Liver (tissue), 8 donors: ENCODE measurements at regions not wholly inside any gene's neighbourhood (a gene's known extent, or its start where the extent isn't known, plus 50 kb on each side); places are given as distances from the start of the nearest gene placed in this dataset.

Experiments used
- DNase-seq: peaks from one replicate; pipeline ENCODE4 v3.0.0-alpha.2; 2017; ENCODE audit warnings: low spot score
- H3K27ac ChIP-seq, 2 donors: one replicate each; pipeline ENCODE4 v1.7.0; 2013; ENCODE audit warnings: inconsistent platforms in 2 of 2, low read length in 2 of 2, control low read depth in 1 of 2, low read depth in 1 of 2, mild to moderate bottlenecking in 1 of 2
- H3K27me3 ChIP-seq, 4 donors: one replicate each; pipeline versions ENCODE4 v1.6.1 to v1.7.0; 2013; ENCODE audit warnings: low read length in 3 of 4, inconsistent platforms in 1 of 4, mild to moderate bottlenecking in 1 of 4, moderate library complexity in 1 of 4; ENCODE audit not compliant: control insufficient read depth in 4 of 4, insufficient read depth in 4 of 4
- H3K36me3 ChIP-seq, 4 donors: one replicate each; pipeline versions ENCODE4 v1.6.1 to v1.7.0; 2013; ENCODE audit warnings: low read length in 3 of 4, mild to moderate bottlenecking in 3 of 4, low read depth in 1 of 4, moderate library complexity in 1 of 4; ENCODE audit not compliant: control insufficient read depth in 4 of 4, insufficient read depth in 3 of 4
- H3K4me1 ChIP-seq, 4 donors: one replicate each; pipeline versions ENCODE4 v1.6.1 to v1.7.0; 2013; ENCODE audit warnings: low read length in 3 of 4, mild to moderate bottlenecking in 3 of 4, moderate library complexity in 1 of 4; ENCODE audit not compliant: control insufficient read depth in 4 of 4, insufficient read depth in 4 of 4
- H3K4me3 ChIP-seq, 3 donors: one replicate each; pipeline versions ENCODE4 v1.6.1 to v1.7.0; 2013; ENCODE audit warnings: low read length in 3 of 3, control low read depth in 1 of 3, low read depth in 1 of 3, mild to moderate bottlenecking in 1 of 3
- H3K9ac ChIP-seq, 2 donors: one replicate each; pipeline ENCODE4 v1.7.0; 2013; ENCODE audit warnings: low read length in 2 of 2, mild to moderate bottlenecking in 2 of 2, moderate library complexity in 2 of 2, control low read depth in 1 of 2, low read depth in 1 of 2
- H3K9me3 ChIP-seq, 4 donors: one replicate each; pipeline versions ENCODE4 v1.6.1 to v1.7.0; 2013; ENCODE audit warnings: low read length in 3 of 4; ENCODE audit not compliant: control insufficient read depth in 4 of 4
- FOXA2 ChIP-seq: IDR thresholded peaks from 2 replicates; pipeline ENCODE4 v1.6.1; 2016; ENCODE audit warnings: antibody characterized with exemption
- HNF4A ChIP-seq, 2 donors: conservative IDR thresholded peaks; 2 replicates each; pipeline ENCODE4 v1.6.1; 2016; ENCODE audit warnings: antibody characterized with exemption in 2 of 2, mild to moderate bottlenecking in 2 of 2
- HNF4G ChIP-seq: IDR thresholded peaks from 2 replicates; pipeline ENCODE4 v1.6.1; 2016; ENCODE audit warnings: antibody characterized with exemption
- JUND ChIP-seq, 2 donors: IDR thresholded peaks; 2 replicates each; pipeline ENCODE4 v1.6.1; 2016; ENCODE audit warnings: antibody characterized with exemption in 2 of 2
- MAX ChIP-seq: IDR thresholded peaks from 2 replicates; pipeline ENCODE4 v1.6.1; 2016; ENCODE audit warnings: antibody characterized with exemption
- NR2F2 ChIP-seq: IDR thresholded peaks from 2 replicates; pipeline ENCODE4 v1.6.1; 2016; ENCODE audit warnings: antibody characterized with exemption
- RAD21 ChIP-seq, 2 donors: IDR thresholded peaks; 2 replicates each; pipeline ENCODE4 v1.6.1; 2016; ENCODE audit warnings: antibody characterized with exemption in 2 of 2, mild to moderate bottlenecking in 2 of 2
- SP1 ChIP-seq: IDR thresholded peaks from 2 replicates; pipeline ENCODE4 v1.6.1; 2018; ENCODE audit warnings: antibody characterized with exemption, mild to moderate bottlenecking
- TAF1 ChIP-seq: conservative IDR thresholded peaks from 2 replicates; pipeline ENCODE4 v1.6.1; 2016; ENCODE audit warnings: antibody characterized with exemption, mild to moderate bottlenecking
- YY1 ChIP-seq: IDR thresholded peaks from 2 replicates; pipeline ENCODE4 v1.6.1; 2016; ENCODE audit warnings: antibody characterized with exemption, mild to moderate bottlenecking
- ZBTB33 ChIP-seq: IDR thresholded peaks from 2 replicates; pipeline ENCODE4 v1.6.1; 2016; ENCODE audit warnings: antibody characterized with exemption
- WGBS: extraction: QIAGEN DNeasy Blood & Tissue Kit; methylation state at CpG from one replicate; pipeline ENCODE4 v1.1.7; 2013; 5-methylcytosine and 5-hydroxymethylcytosine counted together
- TF ChIP-seq, protein P1 (sequence below): IDR thresholded peaks from 2 replicates; pipeline ENCODE4 v1.6.1; 2016; ENCODE audit warnings: antibody characterized with exemption, mild to moderate bottlenecking
- TF ChIP-seq, protein P2 (sequence below): fragments of 150-350 bp; IDR thresholded peaks from 2 replicates; pipeline ENCODE4 v1.5.1; 2017; ENCODE audit warnings: improper control_type of control experiment, low read depth, low read length; ENCODE audit not compliant: missing input control
- donor health status: healthy.
- donor health status: healthy.
- donor health status: healthy.
- donor health status: healthy.
- donor health status: healthy.

GRCh38 chr2:21759819-21760218, 636.1 kb downstream of the TDRD15 start:
- no peak overlapping the region for H3K9ac ChIP-seq
- H3K36me3 ChIP-seq, result no peaks in the 10 kb centered on the region
- peaks cover 0 to 4% (median 0%) of the 10 kb centered on the region in 4 donors for H3K27me3 ChIP-seq
- no peak for TF ChIP-seq RAD21 (IDR thresholded peaks at IDR 0.05)
- H3K4me3 ChIP-seq, result no peak overlapping the region
- H3K4me1 ChIP-seq, result peaks cover 0 to 1% (median 0%) of the 10 kb centered on the region in 4 donors
- no peak overlapping the region for H3K27ac ChIP-seq
- no peak for DNase-seq
- no peaks in the 10 kb centered on the region for H3K9me3 ChIP-seq

- Histone ChIP-seq H3K36me3 (no peaks in the 10 kb centered on the region), H3K4me3 (no peak overlapping the region), H3K4me1 (peaks cover 0 to 1% (median 0%) of the 10 kb centered on the region in 4 donors), H3K9me3 (no peaks in the 10 kb centered on the region), H3K9ac (no peak overlapping the region), H3K27me3 (peaks cover 0 to 4% (median 0%) of the 10 kb centered on the region in 4 donors), H3K27ac (no peak overlapping the region)
- WGBS, result 90% methylated on average over 2 of the region's 2 CpGs
- DNase-seq, result no peak
- no peak for TF ChIP-seq TAF1
- TF ChIP-seq RAD21 (IDR thresholded peaks at IDR 0.05), result no peak
- TF ChIP-seq NR2F2, result no peak
These were observed 637.6 kb downstream of the TDRD15 start for GRCh38 chr2:21761361-21761760.

DNA sequence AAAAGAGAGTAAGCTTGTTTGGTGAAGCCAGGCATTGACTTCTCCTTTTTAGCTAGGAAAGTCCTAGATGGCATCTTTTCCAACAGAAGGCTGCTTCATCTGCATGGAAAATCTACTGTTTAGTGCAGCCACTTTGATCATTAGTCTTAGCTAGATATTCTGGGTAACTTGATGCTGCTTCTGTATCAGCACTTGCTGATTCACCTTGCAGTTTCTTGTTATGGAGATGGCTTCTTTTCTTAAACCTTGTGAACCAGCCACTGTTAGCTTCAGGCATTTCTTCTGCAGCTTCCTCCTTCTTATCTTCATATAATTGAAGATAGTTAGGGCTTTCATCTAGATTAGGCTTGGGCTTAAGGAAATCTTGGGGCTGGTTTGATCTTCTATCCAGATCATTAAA, 639.7 kb downstream of the TDRD15 start:
- Histone ChIP-seq H3K27me3 (no peaks in the 10 kb centered on the region), H3K4me1 (no peaks in the 10 kb centered on the region), H3K36me3 (no peaks in the 10 kb centered on the region), H3K9me3 (no peaks in the 10 kb centered on the region), H3K9ac (no peak overlapping the region), H3K27ac (no peak overlapping the region), H3K4me3 (no peak overlapping the region)
- no peak for DNase-seq
- TF ChIP-seq, protein P1, sequence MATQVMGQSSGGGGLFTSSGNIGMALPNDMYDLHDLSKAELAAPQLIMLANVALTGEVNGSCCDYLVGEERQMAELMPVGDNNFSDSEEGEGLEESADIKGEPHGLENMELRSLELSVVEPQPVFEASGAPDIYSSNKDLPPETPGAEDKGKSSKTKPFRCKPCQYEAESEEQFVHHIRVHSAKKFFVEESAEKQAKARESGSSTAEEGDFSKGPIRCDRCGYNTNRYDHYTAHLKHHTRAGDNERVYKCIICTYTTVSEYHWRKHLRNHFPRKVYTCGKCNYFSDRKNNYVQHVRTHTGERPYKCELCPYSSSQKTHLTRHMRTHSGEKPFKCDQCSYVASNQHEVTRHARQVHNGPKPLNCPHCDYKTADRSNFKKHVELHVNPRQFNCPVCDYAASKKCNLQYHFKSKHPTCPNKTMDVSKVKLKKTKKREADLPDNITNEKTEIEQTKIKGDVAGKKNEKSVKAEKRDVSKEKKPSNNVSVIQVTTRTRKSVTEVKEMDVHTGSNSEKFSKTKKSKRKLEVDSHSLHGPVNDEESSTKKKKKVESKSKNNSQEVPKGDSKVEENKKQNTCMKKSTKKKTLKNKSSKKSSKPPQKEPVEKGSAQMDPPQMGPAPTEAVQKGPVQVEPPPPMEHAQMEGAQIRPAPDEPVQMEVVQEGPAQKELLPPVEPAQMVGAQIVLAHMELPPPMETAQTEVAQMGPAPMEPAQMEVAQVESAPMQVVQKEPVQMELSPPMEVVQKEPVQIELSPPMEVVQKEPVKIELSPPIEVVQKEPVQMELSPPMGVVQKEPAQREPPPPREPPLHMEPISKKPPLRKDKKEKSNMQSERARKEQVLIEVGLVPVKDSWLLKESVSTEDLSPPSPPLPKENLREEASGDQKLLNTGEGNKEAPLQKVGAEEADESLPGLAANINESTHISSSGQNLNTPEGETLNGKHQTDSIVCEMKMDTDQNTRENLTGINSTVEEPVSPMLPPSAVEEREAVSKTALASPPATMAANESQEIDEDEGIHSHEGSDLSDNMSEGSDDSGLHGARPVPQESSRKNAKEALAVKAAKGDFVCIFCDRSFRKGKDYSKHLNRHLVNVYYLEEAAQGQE, result no peak
- TF ChIP-seq SP1 (no peak), NR2F2 (no peak)

DNA sequence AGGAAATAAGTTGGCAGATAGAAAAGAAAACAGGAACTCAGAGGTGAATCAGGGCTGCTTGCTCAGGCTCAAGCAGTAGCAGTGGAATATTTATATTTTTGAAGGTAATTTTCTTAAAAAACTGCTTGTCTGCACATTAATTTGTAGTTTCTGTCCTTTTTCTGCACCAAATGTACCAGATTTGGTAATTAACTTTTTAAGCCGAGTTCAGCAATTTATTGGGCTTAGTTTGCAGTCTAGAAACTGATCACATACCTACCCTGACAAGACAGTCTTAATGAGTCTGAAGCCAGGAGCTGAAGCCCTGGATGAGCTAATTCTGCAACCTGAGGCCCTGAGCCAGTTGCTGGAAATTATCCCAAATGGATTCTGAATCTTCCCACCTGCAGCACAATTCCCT, 647.0 kb downstream of the TDRD15 start:
- Histone ChIP-seq H3K36me3 (no peaks in the 10 kb centered on the region), H3K27ac (no peak overlapping the region), H3K4me1 (no peaks in the 10 kb centered on the region), H3K4me3 (no peak overlapping the region), H3K9ac (no peak overlapping the region), H3K27me3 (no peaks in the 10 kb centered on the region), H3K9me3 (no peaks in the 10 kb centered on the region)
- DNase-seq, result no peak
- WGBS, result 43% methylated on average over 1 of the region's 1 CpG
- TF ChIP-seq FOXA2, result no peak
- TF ChIP-seq MAX, result no peak
- TF ChIP-seq, protein P1, result no peak
- TF ChIP-seq YY1, result no peak
- TF ChIP-seq TAF1, result no peak
- TF ChIP-seq HNF4A (conservative IDR thresholded peaks at IDR 0.05), result no peak
- no peak for TF ChIP-seq ZBTB33
- TF ChIP-seq JUND (IDR thresholded peaks at IDR 0.05), result no peak
- TF ChIP-seq, protein P2, sequence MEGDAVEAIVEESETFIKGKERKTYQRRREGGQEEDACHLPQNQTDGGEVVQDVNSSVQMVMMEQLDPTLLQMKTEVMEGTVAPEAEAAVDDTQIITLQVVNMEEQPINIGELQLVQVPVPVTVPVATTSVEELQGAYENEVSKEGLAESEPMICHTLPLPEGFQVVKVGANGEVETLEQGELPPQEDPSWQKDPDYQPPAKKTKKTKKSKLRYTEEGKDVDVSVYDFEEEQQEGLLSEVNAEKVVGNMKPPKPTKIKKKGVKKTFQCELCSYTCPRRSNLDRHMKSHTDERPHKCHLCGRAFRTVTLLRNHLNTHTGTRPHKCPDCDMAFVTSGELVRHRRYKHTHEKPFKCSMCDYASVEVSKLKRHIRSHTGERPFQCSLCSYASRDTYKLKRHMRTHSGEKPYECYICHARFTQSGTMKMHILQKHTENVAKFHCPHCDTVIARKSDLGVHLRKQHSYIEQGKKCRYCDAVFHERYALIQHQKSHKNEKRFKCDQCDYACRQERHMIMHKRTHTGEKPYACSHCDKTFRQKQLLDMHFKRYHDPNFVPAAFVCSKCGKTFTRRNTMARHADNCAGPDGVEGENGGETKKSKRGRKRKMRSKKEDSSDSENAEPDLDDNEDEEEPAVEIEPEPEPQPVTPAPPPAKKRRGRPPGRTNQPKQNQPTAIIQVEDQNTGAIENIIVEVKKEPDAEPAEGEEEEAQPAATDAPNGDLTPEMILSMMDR, result no peak
- TF ChIP-seq RAD21 (IDR thresholded peaks at IDR 0.05), result no peak
- no peak for TF ChIP-seq HNF4G
- TF ChIP-seq SP1, result no peak
